ENCODE measurements at regions not wholly inside any gene's neighbourhood (a gene's known extent, or its start where the extent isn't known, plus 50 kb on each side); places are given as distances from the start of the nearest gene placed in this dataset.

DNA sequence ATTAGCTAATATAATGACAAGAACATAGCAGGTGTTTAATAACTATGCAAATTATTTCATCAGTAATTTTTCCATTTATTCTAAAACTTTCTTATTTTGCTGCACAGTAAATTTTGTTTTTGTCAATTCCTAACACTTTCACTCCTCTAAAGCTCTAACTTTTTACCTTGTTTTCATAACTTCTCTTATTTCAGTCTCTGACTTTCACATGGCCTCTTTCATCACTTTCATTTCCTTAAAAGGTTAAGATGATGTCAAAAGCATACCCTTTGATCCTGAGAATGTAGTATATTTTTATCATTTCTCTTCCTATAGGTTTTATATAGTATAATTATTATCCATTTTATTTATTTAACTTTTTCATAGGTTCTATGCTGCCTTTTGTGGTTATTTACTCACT lies 1325.8 kb upstream of the ALCAM start:
- TF ChIP-seq, protein P1, sequence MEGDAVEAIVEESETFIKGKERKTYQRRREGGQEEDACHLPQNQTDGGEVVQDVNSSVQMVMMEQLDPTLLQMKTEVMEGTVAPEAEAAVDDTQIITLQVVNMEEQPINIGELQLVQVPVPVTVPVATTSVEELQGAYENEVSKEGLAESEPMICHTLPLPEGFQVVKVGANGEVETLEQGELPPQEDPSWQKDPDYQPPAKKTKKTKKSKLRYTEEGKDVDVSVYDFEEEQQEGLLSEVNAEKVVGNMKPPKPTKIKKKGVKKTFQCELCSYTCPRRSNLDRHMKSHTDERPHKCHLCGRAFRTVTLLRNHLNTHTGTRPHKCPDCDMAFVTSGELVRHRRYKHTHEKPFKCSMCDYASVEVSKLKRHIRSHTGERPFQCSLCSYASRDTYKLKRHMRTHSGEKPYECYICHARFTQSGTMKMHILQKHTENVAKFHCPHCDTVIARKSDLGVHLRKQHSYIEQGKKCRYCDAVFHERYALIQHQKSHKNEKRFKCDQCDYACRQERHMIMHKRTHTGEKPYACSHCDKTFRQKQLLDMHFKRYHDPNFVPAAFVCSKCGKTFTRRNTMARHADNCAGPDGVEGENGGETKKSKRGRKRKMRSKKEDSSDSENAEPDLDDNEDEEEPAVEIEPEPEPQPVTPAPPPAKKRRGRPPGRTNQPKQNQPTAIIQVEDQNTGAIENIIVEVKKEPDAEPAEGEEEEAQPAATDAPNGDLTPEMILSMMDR (optimal IDR thresholded peaks at IDR 0.05 in 1 of 3, IDR thresholded peaks at IDR 0.05 in 1 of 3, conservative IDR thresholded peaks at IDR 0.05 in 1 of 3; ENCODE audit: extremely low read depth in 1 of 3, insufficient read depth in 2 of 3, low read length in 3 of 3): no peak
- no peak for TF ChIP-seq EZH2 (IDR thresholded peaks at IDR 0.05; ENCODE audit: low read length)
